HG03442 (cell line): ENCODE measurements at regions not wholly inside any gene's neighbourhood (a gene's known extent, or its start where the extent isn't known, plus 50 kb on each side); places are given as distances from the start of the nearest gene placed in this dataset.

Source experiments
- ATAC-seq: cut with Tn5 transposase; IDR thresholded peaks from one replicate; pipeline ENCODE4 v1.9.1; 2021; ENCODE audit warnings: mild to moderate bottlenecking, moderate library complexity; ENCODE audit not compliant: unreplicated experiment

GRCh38 chr1:172976222-172977041 lies 74.3 kb downstream of the TNFSF18 start:
- ATAC-seq, result no peak

- ATAC-seq, result no peak
Observed at GRCh38 chr1:172977296-172978017, 73.3 kb downstream of the TNFSF18 start.

- ATAC-seq, result no peak
Observed at GRCh38 chr1:172978595-172978994, 72.1 kb downstream of the TNFSF18 start.

- ATAC-seq, result no peak
Observed at GRCh38 chr1:172979828-172980227, 70.9 kb downstream of the TNFSF18 start.

GRCh38 chr1:172980456-172980855 lies 70.3 kb downstream of the TNFSF18 start:
- no peak for ATAC-seq

- no peak for ATAC-seq
Observed at GRCh38 chr1:172980971-172981370, 69.8 kb downstream of the TNFSF18 start.
